ENCODE measurements at regions not wholly inside any gene's neighbourhood (a gene's known extent, or its start where the extent isn't known, plus 50 kb on each side); places are given as distances from the start of the nearest gene placed in this dataset.
"Not testable (repeated sequence)": the region's sequence is repeated elsewhere in the genome, so short reads cannot be mapped to it uniquely, and the experiment has no call there.

GRCh38 chr18:1671710-1672109 lies 767.0 kb downstream of the ADCYAP1 start:
- TF ChIP-seq CTCF, POLR2AphosphoS5 (IDR thresholded peaks at IDR 0.05): not testable (repeated sequence)

Measured in breast epithelium (tissue), 3 donors.